GM12872 (cell line): ENCODE measurements at regions not wholly inside any gene's neighbourhood (a gene's known extent, or its start where the extent isn't known, plus 50 kb on each side); places are given as distances from the start of the nearest gene placed in this dataset.

Experiments
- CTCF ChIP-seq: IDR thresholded peaks from 3 replicates; pipeline ENCODE4 v1.5.1; 2011; ENCODE audit warnings: low read depth, mild to moderate bottlenecking, low read length, moderate library complexity; ENCODE audit not compliant: insufficient read depth

- TF ChIP-seq CTCF: no peak
Observed at GRCh38 chr9:108496846-108497245, 358.9 kb downstream of the ACTL7B start.

DNA sequence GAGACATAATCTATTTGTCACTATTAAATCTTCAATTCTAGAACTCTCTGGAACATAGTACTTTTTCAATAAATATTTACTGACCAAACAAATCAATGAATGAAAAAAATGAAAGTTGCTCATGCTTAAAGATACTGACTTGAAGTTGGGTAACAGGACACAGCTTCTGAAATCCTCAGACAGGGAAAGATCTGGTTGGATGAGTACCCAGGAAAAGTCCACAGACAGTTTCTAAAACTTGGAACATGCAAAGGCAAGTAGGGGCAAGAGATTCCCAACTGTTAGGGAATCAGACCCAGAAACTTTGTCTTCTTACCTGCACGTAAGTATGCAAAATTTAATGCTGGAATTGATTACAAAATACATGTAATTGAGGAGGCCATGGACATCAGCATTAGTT, 366.2 kb downstream of the ACTL7B start:
- no peak for TF ChIP-seq CTCF

DNA sequence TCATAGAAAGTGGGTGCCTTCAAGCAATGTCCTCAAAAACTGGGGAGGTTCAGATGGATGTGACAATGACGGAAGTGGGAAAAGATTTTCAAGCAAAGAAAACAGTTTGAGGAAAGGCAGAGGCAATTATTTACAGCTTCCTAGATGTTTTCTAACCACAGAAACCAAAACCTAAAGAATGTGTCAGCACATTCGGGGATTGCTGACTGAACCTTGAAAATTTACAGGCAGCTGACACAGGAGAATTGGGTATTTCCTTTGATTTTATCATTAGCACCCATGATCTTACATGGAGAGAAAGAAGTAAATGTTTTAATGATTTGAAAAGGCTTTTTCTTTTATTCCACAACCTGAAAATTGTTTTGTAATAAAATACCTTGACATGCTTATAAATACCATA, 369.0 kb downstream of the ACTL7B start:
- no peak for TF ChIP-seq CTCF

GRCh38 chr9:108484468-108484867, 371.3 kb downstream of the ACTL7B start:
- TF ChIP-seq CTCF: no peak

DNA sequence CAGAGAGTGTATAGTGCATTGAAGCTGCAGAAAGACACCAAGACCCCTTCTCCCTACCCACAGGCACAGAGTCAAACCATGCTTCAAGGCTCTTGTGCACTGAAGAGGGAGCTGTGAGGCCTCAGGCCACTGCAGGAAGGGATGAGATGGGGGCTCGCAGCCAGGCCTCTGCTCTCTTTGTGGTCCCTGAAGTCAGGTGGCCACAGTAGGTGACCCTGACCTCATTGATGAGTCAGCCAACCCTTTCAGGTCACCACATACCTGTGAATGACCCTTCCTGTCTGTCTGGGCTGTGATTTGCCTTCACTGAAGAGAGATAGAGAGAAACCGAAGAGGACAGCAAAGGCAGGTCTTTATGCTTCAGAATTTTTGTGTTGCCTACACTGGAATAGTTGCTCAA, 372.1 kb downstream of the ACTL7B start:
- TF ChIP-seq CTCF: no peak

GRCh38 chr9:108479989-108480652, 375.7 kb downstream of the ACTL7B start:
- no peak for TF ChIP-seq CTCF

DNA sequence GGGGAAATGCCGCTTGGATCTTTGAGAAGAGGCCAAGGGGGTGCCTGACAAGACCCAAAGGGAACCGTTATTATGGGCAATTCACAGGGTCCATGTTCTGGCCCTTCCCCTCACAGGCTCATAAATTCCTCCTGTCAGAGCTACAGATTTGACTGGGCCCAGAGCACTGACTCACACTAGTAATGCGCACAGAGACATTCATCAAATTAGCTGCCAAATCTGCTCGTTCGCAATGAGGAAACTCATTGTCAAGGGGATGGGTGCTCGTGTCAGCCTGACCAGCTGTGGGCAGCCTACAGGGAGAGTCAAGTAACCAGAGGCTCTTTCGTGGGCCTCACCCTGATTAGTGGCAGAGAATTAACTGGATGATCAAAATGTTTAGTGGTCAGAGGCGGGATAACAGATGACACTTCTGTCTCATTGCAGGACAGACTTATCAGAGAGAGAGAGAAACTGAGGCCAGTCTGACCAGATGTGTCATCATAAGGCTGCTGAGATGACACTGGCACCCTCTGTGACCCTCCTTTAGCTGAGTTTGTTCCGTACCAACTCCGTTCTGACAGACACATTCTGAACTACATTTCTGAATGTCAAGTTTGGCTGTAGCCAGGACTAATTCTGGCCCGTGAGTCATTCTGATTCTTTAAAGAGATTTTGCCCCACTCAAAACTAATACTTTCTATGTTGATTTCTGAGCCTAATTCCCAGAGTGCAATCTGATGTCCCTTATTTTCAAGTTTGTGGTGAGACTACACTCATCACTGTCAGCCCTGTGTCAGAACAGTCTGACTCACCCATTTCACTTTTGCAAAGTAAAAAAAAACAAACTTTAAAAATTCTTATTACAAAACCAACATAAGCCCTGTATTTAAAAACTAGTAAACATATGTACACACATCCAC, 377.1 kb downstream of the ACTL7B start:
- TF ChIP-seq CTCF: no peak
